Small intestine (tissue), 7 donors: ENCODE measurements at regions not wholly inside any gene's neighbourhood (a gene's known extent, or its start where the extent isn't known, plus 50 kb on each side); places are given as distances from the start of the nearest gene placed in this dataset.
"Not testable (repeated sequence)": the region's sequence is repeated elsewhere in the genome, so short reads cannot be mapped to it uniquely, and the experiment has no call there.

Experiments used
- DNase-seq, 2 donors: peaks; one replicate each; pipeline versions ENCODE4 v3.0.0 to v3.0.0-alpha.2; 2013
- FAIRE-seq: peaks from 2 replicates; lab custom pipeline; 2012; peaks lifted over from hg19 to GRCh38; lab: Jason Lieb, UNC
- H3K27ac ChIP-seq, 3 donors: one replicate each; pipeline ENCODE4 v1.5.1; 2013; ENCODE audit warnings: low read length in 2 of 3, mild to moderate bottlenecking in 2 of 3, control low read depth in 1 of 3, inconsistent platforms in 1 of 3, low read depth in 1 of 3, moderate library complexity in 1 of 3
- H3K27me3 ChIP-seq, 3 donors: one replicate each; pipeline ENCODE4 v1.6.1; 2013; ENCODE audit warnings: low read length in 3 of 3, inconsistent platforms in 1 of 3; ENCODE audit not compliant: control insufficient read depth in 3 of 3, insufficient read depth in 3 of 3
- H3K36me3 ChIP-seq, 3 donors: one replicate each; pipeline ENCODE4 v1.6.1; 2013; ENCODE audit warnings: low read length in 3 of 3, inconsistent platforms in 1 of 3, low read depth in 1 of 3, mild to moderate bottlenecking in 1 of 3, moderate library complexity in 1 of 3; ENCODE audit not compliant: control insufficient read depth in 3 of 3, insufficient read depth in 2 of 3
- H3K4me1 ChIP-seq, 3 donors: one replicate each; pipeline ENCODE4 v1.6.1; 2013; ENCODE audit warnings: low read length in 2 of 3, inconsistent platforms in 1 of 3, low read depth in 1 of 3, mild to moderate bottlenecking in 1 of 3, moderate library complexity in 1 of 3; ENCODE audit not compliant: control insufficient read depth in 3 of 3, insufficient read depth in 2 of 3
- H3K4me3 ChIP-seq, 3 donors: one replicate each; pipeline ENCODE4 v1.5.1; 2013; ENCODE audit warnings: low read length in 3 of 3, control low read depth in 1 of 3, inconsistent platforms in 1 of 3, low read depth in 1 of 3, mild to moderate bottlenecking in 1 of 3, moderate library complexity in 1 of 3
- H3K9me3 ChIP-seq, 2 donors: one replicate each; pipeline ENCODE4 v1.6.1; 2013; ENCODE audit warnings: low read depth in 1 of 2, low read length in 1 of 2; ENCODE audit not compliant: control insufficient read depth in 2 of 2, insufficient read depth in 1 of 2
- WGBS, 3 donors: extraction: QIAGEN DNeasy Blood & Tissue Kit; methylation state at CpG; one replicate each; pipeline ENCODE4 v1.1.7; 2013; 5-methylcytosine and 5-hydroxymethylcytosine counted together
- donor health status: healthy with polysubstance abuse.
- donor health status: control.
- donor health status: control.
- donor health status: Bipolar disorder and iron deficiency.
- donor health status: healthy.

DNA sequence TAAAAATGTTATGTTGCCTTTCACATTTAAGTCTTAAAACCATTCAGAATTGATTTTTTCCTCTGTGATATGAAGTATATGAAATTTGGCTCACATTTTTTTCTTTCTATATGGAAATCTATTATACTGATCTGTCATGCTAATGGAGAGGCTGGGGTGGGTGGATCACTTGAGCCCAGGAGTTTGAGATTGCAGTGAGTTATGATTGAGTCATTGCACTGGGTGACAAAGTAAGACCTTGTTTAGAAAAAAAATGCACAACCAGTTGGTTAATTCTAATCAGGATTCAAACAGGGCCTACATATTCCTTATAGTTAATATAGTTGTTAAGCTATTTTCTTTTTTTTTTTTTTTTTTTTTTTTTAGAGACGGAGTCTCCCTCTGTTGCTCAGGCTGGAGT is 230.5 kb downstream of the MFSD1 start:
- H3K4me3 ChIP-seq: no peak overlapping the region
- H3K27me3 ChIP-seq: no peaks in the 10 kb centered on the region
- DNase-seq: no peak
- H3K27ac ChIP-seq: no peak overlapping the region
- H3K4me1 ChIP-seq: no peaks in the 10 kb centered on the region
- no peak for FAIRE-seq
- 100% methylated on average over 1 of the region's 1 CpG; no CpG with 5 or more reads in 1 of the 3 donors for WGBS, 3 donors
- no peaks in the 10 kb centered on the region for H3K36me3 ChIP-seq
- H3K9me3 ChIP-seq: no peaks in the 10 kb centered on the region

GRCh38 chr3:159038405-159038804 is 236.6 kb downstream of the MFSD1 start:
- FAIRE-seq (no peak), DNase-seq (no peak)
- H3K9me3 ChIP-seq: no peaks in the 10 kb centered on the region
- no peaks in the 10 kb centered on the region for H3K4me1 ChIP-seq
- H3K27me3 ChIP-seq: no peaks in the 10 kb centered on the region
- H3K36me3 ChIP-seq: no peaks in the 10 kb centered on the region
- no peak overlapping the region for H3K27ac ChIP-seq
- no peak overlapping the region for H3K4me3 ChIP-seq
- 43 to 51% (median 46%) methylated on average over 2 of the region's 2 CpGs for WGBS, 3 donors

DNA sequence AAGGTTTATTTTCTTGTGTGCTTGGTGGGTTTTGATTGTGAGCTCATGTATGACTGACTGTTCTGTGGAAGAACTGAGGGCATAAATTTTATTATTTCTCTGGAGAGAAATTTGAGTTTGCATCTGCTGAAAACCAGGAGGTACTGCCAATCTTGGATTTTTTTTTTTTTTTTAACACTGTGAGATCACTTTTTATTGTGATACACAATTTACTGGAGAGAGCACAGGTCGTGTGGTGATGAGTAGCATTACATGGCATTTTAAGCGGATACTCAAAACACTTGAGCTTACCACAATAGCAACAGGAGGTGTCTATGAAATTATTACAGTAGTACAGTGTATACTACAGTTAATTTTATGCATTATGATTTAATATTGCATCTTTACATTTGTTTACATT is 237.4 kb downstream of the MFSD1 start:
- Histone ChIP-seq H3K36me3 (no peaks in the 10 kb centered on the region), H3K4me1 (no peaks in the 10 kb centered on the region), H3K9me3 (no peaks in the 10 kb centered on the region), H3K27me3 (no peaks in the 10 kb centered on the region), H3K27ac (no peak overlapping the region), H3K4me3 (no peak overlapping the region)
- FAIRE-seq (no peak), DNase-seq (no peak)
- WGBS, 3 donors: 46 to 59% (median 54%) methylated on average over 2 of the region's 2 CpGs

DNA sequence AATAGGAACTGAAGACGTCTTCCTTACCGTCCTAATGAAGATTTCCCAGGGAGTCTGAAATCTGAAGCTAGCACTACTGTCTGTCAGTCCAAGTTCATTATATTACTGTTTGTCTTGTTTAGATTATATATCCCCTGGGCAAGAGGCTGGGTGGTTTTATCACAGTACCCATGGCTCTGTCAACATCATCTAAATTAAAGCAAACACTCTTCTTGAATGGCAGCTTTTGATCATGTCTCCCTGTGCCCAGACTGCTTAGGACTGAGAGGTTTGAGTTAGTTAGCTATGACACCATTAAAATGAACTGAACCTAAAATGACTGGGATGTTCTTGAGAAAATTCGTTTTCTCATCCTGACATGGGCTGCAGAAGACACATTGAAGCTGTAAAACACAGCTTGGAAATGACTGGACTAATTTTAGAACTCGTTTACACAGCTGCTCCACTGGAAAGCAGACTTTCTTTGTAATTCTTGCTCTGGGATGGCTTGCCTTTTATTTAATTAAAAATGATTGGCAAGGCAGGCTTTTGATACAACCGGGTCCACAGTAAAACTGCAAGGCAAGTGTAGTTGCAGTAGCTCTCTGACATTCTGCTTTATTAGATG is 243.5 kb downstream of the MFSD1 start:
- no peak for FAIRE-seq

DNA sequence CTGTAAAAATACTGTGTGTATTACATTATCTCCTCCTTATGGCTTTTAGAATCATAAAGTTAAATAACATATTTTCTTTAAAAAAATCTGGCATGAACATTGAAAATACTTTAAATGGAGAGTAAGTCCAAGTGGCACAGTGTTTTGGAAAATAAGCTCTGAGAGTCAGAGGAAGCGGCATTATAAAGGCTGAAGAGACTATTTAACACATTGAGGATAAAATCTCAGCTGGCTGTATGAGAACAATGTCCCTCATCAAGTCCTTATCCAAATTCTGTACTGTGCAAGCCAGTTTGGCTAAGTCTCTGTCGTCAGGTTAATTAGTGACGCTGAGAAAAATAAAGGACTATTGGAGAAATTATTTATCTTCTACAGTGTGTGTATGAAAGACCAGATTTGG is 245.5 kb downstream of the MFSD1 start:
- H3K27me3 ChIP-seq: no peaks in the 10 kb centered on the region
- H3K4me1 ChIP-seq: no peaks in the 10 kb centered on the region
- H3K27ac ChIP-seq: no peak overlapping the region
- H3K36me3 ChIP-seq: no peaks in the 10 kb centered on the region
- WGBS, 3 donors: 82 to 86% (median 83%) methylated on average over 3 of the region's 3 CpGs
- FAIRE-seq (no peak), DNase-seq (no peak)
- H3K4me3 ChIP-seq: no peak overlapping the region
- no peaks in the 10 kb centered on the region for H3K9me3 ChIP-seq

More for the DNA sequence above, 243.5 kb downstream of the MFSD1 start:
- no peak overlapping the region for H3K27ac ChIP-seq
- no peak overlapping the region for H3K4me3 ChIP-seq
- no peak for DNase-seq
- H3K27me3 ChIP-seq: no peaks in the 10 kb centered on the region
- no peaks in the 10 kb centered on the region for H3K36me3 ChIP-seq
- 25 to 56% (median 46%) methylated on average over 5 of the region's 5 CpGs for WGBS, 3 donors
- no peaks in the 10 kb centered on the region for H3K4me1 ChIP-seq
- H3K9me3 ChIP-seq: no peaks in the 10 kb centered on the region

DNA sequence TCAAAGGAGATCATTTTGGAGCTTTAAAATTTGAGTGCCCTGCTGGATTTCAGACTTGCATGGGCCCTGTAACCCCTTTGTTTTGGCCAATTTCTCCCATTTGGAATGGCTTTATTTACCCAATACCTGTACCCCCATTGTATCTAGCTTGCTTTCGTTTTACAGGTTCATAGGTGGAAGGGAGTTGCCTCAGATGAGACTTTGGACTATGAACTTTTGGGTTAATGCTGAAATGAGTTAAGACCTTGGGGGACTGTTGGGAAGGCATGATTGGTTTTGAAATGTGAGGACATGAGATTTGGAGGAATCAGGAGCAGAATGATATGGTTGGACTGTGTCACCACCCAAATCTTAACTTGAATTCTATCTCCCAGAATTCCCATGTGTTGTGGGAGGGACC is 250.6 kb downstream of the MFSD1 start:
- not testable (repeated sequence) for H3K27me3 ChIP-seq, H3K4me3 ChIP-seq, H3K4me1 ChIP-seq, DNase-seq, H3K9me3 ChIP-seq, FAIRE-seq, H3K27ac ChIP-seq, H3K36me3 ChIP-seq
- 12 to 46% (median 22%) methylated on average over 1 of the region's 1 CpG for whole genome bisulfite sequencing, 3 donors

DNA sequence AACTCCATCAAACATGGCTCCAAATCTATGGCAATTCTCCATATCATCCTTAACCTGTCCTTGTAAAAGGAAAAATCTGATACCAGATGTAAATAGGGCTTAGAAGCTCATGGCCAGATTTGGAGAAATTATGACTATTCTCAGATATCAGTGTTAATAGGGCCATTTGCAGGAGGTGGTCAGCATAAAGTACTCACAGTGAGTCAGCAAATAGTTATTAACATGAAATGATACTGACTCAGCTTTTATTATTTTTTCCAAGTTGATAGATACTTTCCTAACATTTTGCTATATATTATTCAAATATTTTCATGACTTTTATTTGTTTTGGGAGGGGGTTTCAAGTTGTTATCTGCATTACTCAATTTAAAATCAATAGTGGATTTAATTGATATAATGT is 255.8 kb downstream of the MFSD1 start:
- H3K36me3 ChIP-seq: no peaks in the 10 kb centered on the region
- no peaks in the 10 kb centered on the region for H3K4me1 ChIP-seq
- no peak for DNase-seq
- FAIRE-seq: no peak
- no peaks in the 10 kb centered on the region for H3K27me3 ChIP-seq
- H3K27ac ChIP-seq: no peak overlapping the region
- no peaks in the 10 kb centered on the region for H3K9me3 ChIP-seq
- H3K4me3 ChIP-seq: no peak overlapping the region

GRCh38 chr3:159058859-159059258 is 257.0 kb downstream of the MFSD1 start:
- H3K9me3 ChIP-seq: no peaks in the 10 kb centered on the region
- WGBS, 3 donors: 76 to 82% (median 81%) methylated on average over 3 of the region's 3 CpGs
- no peaks in the 10 kb centered on the region for H3K36me3 ChIP-seq
- H3K27ac ChIP-seq: no peak overlapping the region
- DNase-seq (no peak), FAIRE-seq (no peak)
- H3K27me3 ChIP-seq: no peaks in the 10 kb centered on the region
- H3K4me3 ChIP-seq: no peak overlapping the region
- H3K4me1 ChIP-seq: no peaks in the 10 kb centered on the region

DNA sequence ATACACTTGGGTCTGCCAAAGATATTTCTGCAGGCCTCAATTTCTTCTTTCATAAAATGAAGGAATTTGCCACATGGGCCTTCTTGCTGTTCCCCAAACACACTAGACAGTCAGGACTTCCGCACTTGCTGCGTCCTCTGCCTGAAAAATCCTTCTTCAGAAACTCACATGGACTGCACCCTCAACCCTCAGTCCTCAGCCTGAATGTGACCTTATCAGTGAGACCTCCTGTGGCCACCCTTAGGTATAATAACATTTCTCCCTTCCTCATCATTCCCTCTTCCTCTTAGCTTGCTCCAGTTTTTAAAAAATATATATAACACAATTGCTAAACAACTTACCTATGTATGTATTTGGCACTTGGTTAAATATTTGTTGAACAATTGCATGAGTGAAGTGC is 257.5 kb downstream of the MFSD1 start:
- FAIRE-seq (no peak), DNase-seq (no peak)
- no peak overlapping the region for H3K27ac ChIP-seq
- WGBS, 3 donors: 84 to 94% (median 86%) methylated on average over 2 of the region's 2 CpGs
- H3K36me3 ChIP-seq: no peaks in the 10 kb centered on the region
- H3K27me3 ChIP-seq: no peaks in the 10 kb centered on the region
- no peak overlapping the region for H3K4me3 ChIP-seq
- no peaks in the 10 kb centered on the region for H3K4me1 ChIP-seq
- no peaks in the 10 kb centered on the region for H3K9me3 ChIP-seq
